Skeletal muscle cell (primary cell): ENCODE measurements at regions not wholly inside any gene's neighbourhood (a gene's known extent, or its start where the extent isn't known, plus 50 kb on each side); places are given as distances from the start of the nearest gene placed in this dataset.

Source experiments
- DNase-seq: peaks from one replicate; pipeline ENCODE4 v3.0.0-alpha.2; 2010; ENCODE audit warnings: low read depth
- H3K4me3 ChIP-seq: 2 replicates; pipeline ENCODE4 v1.5.1; 2011; ENCODE audit warnings: low read depth, mild to moderate bottlenecking, control low read depth, low read length, moderate library complexity

DNA sequence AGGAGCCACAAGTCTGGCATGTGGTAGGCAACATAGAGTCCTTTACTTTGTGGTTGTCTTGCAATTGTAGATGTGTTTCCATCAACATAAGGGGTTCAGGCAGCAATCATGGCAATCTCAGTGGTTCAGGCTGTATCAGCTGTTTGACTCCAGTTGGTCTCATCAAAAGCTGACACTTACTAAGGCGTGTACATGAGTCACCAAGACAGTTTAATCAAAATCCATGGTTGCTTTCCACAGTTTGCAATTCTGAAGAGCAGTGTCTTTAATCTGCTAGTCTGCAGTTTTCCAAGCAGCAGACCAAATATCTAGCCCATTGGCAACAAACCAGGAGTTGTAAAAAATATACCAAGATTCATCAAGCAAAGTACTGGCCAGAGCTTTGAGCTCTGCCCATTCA is 210.2 kb downstream of the MDFIC start:
- no peak overlapping the region for H3K4me3 ChIP-seq
- no peak for DNase-seq

DNA sequence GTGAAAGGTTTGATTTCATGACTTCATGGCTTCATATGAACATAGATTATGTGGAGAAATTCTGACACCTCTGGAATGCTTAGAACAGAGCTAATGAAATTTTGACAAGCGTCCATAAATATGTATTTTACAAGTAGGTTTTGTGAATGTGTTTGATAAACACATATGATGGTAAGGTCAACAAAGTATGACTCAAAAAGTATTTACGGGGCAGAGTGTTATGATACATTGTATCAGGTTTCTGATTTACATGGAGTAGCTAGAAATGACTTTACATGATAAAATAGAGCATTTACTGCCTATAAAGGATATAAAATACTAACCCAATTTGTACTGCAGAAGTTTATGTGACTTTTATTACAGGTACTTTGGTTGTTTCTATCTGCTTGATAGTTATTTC is 206.3 kb downstream of the MDFIC start:
- H3K4me3 ChIP-seq = no peak overlapping the region
- DNase-seq = no peak

DNA sequence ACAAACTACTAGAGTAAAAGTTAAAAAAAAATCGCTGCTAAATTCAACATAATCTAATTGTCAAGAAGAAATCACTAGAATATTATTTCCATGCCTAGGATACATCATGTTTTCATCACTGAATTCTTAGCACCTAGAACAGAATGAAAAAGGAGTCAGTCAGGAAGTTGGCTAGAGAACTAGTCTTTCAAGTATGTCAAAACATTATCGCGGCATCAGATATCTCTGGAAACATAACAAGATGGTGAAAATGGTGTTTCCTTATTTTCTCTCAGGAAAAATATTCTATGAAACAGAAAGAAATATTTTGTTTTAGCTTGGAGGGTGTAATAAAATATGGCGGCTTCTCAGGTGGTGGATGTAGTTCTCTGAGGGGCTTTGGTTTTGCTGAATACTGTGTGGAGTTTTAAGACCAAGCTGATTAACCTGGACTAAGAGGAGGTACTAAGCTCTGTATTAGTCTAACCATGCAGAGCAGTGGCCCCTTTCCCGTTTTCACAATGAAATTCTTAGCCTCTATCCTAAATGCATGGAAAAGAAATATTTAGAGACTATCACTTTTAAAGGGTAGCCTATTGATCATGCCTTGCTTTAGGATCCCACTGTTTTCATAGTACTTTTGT is 205.6 kb downstream of the MDFIC start:
- H3K4me3 ChIP-seq = no peak overlapping the region
- DNase-seq = no peak

DNA sequence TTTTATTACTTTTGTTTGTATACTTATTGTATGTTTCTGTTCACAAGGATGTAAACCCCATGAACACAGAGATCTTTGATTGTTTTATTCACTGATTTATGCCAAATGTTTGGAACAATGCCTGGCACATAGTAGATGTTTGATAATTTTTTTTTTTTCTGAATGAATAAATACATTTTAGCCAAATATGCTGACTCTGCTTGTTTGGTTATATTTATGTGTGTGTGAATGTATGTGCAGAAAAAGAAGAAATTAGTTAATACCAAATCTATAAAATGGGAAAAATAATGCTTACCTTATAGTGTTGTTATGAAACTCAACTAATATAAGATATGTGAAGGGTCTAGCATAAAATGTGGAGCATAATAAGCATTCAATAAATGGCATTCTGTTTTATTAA is 203.9 kb downstream of the MDFIC start:
- H3K4me3 ChIP-seq = no peak overlapping the region

DNA sequence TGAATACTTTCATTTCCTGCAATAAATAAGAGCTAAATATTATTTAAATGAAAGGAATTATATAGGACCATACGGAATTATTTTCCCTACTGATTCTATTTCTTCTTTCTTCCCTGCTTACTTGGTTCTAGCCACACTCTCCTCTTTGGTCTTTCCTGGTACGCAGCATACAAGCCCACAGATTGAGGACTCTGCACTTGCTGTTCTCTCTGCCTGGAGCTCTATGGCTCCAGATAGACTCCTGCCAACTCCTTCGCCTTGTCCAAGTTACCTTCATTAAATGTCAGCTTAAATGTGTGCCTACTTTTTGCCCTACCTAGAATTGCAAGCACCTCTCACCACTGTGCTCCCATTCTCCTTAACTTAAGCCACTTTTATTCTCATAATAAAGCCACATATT is 203.4 kb downstream of the MDFIC start:
- DNase-seq = no peak
- H3K4me3 ChIP-seq = no peak overlapping the region

More for the DNA sequence above, 203.9 kb downstream of the MDFIC start:
- DNase-seq = no peak

DNA sequence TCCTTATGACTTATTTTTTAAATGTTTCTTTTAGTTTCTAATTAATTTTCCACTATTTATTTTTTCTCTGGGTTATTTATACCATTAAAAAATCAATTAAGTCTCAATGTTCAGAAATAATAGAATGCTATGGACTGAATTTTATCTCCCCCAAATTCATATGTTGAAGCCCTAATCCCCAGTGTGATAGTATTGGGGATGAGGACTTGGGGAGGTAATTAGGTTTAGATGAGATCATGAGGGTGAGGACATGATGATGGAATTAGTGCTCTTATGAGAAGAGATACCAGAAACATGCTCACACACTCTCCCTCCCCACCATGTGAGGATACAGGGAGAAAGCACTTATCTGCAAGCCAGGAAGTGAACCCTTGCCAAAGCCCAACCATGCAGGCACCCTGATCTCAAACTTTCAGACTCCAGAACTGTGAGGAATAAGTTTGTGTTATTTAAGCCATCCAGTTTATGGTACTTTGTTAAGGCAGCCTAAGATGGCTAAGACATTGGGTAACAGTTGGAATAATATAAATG is 202.6 kb downstream of the MDFIC start:
- no peak for DNase-seq
- no peak overlapping the region for H3K4me3 ChIP-seq

DNA sequence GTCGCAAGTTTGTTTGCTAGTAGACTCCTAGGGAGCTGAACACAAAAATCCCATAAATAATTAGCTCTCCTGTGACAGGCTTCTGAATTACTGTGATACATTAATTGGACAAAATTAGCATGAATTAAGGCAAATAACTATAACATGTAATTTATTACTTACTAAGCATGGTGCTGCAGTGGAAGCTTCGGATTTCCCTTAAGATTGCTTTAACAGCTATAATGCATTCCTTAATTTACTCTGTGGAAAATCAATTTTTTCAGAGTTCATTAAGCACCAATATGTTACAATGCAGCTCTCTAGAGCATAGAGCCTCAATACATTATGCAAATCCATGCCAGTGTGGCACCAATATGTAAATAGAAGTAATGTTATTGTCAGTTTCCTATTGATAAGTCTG is 201.5 kb downstream of the MDFIC start:
- H3K4me3 ChIP-seq = no peak overlapping the region
- DNase-seq = no peak

DNA sequence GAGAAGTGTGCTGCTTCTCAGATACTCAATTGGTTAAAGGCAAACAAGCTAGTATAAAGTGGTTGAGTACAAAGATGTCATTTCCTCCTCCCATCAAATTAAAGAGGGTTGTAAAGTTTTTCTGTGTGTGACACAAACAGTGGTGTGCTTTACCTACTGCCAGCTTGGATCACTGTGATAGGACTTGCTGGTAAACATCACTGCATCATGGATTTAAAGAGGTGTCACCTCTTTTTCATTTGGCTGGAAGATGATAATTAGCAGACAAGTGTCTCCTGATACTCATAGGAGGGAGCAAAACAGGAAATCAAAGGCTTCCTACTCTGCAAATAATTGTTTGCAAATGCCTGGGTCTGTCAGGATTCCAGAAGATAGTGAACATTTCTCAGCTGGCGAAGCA is 200.5 kb downstream of the MDFIC start:
- no peak overlapping the region for H3K4me3 ChIP-seq
- DNase-seq = no peak

DNA sequence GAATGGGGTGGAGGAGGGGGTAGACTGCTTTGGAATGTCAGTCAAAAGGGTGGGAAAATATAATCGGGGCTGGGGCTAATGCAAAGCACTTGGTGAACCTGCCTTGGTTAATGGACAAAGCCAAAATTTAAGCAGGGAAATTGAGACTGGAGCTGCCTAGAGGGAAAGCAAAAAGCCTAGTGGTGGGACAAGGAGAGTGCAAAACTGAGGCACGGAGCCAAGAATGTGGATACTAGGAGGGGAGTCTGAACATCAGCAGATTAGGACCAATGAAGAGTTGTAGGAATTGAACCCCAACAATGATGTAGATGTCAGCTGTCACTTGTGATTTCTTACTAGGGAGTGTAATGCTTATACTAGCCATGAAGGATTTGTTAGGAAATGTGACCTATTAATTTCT is 195.9 kb downstream of the MDFIC start:
- DNase-seq = no peak
- H3K4me3 ChIP-seq = no peak overlapping the region

DNA sequence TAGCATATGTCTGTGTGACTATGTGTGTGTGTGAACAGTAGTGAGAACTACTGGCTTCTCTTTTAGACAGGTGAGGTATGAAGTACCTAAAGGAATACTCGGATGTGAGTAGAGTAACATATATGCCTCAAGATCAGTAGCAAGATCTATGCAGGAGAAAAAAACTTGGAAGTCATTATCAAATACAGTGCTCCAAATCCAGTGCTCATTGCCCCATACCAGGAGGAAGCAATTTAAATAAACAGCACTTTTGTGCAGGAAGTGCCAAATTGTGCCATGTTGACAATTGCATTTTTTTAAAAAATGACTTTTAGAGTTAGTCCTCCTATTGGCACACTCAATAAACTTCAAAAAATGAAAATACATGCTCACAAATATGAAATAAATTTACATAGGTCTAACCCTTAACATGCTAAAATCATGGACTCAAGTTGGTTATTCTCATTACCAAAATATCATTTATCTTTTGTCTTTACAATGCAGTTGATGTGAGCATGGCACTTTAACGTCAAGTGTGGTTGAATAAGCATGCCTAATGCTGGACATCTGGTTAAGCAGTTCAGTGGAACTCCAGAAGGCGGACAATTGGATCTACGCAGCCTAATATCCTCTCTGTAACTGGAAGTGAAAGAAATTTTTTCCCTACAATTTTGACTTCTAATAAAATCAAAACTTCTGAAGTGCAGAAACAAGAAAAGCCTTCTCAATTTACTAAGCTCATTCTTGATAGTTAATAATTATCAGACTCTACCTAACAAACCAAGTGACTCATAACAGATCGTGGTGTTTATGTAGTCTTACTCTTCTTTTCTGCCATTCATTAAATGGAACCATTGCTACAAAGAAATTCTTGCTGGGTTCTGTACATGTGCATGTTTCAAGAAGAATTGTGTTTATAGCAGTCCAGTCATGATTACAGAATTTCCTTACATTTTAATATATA is 195.2 kb downstream of the MDFIC start:
- no peak for DNase-seq
- no peak overlapping the region for H3K4me3 ChIP-seq

DNA sequence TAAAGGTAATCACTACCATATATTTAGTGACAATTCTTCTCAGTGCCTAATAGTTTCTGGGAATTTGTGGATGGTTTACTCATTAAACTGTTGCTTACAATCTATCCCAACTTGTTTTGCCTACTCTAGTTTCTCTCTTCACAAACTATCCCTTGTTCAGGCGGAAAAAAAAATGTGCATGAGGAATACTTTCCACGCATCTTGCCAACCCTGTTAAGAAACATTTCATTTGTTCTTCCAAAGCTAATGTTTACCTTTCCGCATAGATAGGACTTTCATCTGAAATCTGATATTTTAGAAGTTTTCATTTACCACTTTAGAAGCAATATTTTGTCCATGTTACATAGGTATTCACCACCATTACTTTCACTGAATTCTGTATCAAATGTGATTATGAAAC is 191.9 kb downstream of the MDFIC start:
- H3K4me3 ChIP-seq = no peak overlapping the region
- DNase-seq = no peak

DNA sequence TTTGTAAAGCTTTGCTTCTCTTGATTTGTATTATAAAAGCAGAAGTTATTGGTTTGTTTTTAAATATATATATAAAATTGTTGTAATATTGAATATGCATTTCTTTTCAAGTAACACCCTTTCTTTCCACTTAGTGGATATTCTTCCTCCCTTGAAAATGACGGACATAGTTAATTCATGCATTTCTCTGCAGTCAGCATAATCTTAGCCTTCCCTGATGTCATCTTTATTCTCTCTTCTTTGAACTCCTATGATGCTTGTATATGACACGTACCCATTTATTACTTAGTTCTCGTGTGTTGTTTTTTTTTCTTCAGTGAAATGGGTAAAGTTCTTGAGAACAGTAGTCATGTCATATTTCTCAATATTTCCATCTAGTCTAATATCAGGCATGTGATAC is 191.2 kb downstream of the MDFIC start:
- DNase-seq = no peak
- no peak overlapping the region for H3K4me3 ChIP-seq

DNA sequence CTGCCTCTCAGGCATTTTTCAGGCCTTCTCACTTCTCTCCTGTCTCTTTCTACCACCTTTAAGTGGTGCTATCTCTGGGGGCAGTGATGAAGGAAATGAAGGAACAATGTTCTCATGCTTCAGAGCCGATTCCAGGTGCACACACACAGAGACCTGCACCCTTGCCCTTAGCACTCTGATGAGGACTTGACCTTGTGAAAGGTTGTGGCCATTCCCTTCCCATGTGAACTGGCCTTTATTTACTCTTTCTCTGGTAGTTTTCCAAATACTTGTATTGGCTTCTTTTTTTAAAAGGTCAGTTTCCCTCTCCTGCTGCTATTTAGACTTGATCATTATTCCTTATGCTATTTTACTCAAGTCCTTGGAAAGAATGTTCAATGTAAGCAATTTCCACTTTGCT is 188.6 kb downstream of the MDFIC start:
- DNase-seq = no peak
- H3K4me3 ChIP-seq = no peak overlapping the region

DNA sequence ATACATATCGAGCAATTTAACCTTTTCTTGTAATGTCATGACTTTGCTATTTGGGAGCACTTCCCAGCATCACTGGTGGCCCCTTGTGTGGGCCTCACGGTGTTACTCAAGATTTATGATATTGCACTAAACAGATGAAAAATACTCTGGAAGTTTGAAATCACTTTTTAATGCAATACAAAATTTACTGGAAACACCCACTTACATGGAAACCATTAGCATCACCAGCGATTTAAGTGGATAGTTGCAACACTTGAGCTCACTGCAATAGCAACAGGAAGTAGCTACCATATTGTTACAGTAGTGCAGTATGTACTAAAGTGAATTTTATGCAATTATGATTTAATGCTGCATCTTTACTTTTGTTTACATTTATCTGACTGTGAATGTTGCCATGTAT is 184.4 kb downstream of the MDFIC start:
- H3K4me3 ChIP-seq = no peak overlapping the region
- DNase-seq = no peak

DNA sequence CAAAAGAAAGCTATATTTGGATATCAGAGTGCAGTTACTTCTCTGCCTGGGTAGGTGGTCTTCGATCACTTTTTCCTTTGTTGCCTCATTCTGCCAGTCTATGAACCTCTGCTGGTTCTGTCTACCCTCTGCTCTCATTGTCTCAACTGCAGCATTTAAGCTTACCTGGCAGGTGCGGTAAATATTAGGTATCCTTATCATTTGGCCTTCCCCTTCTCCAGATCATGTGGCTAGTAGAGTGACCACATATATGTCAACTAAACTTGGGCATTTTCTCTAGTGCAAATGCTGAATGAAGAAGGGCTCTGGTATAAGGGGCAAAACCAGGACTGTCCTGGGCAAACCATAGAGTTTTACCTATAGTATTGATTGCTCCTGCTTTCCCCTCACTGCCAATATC is 180.8 kb downstream of the MDFIC start:
- DNase-seq = no peak
- H3K4me3 ChIP-seq = no peak overlapping the region

DNA sequence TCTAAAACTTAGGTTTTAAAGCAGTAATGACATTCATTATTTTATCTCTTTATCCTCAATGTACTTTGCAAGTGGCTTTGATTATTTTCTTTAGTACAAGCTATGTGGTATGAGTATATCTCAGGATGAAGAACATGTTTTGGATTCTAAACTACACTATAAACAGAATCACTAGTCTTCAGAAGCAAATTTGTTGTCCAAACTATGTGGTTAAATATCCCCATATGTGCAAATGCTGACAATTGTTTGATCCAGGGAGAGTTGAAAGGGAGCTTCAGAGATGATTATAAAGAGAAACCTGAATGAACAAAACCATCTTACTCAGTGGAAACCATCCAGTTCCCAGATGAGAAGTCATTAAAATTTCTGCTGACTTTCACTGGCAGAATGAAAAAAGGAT is 179.3 kb downstream of the MDFIC start:
- H3K4me3 ChIP-seq = no peak overlapping the region

DNA sequence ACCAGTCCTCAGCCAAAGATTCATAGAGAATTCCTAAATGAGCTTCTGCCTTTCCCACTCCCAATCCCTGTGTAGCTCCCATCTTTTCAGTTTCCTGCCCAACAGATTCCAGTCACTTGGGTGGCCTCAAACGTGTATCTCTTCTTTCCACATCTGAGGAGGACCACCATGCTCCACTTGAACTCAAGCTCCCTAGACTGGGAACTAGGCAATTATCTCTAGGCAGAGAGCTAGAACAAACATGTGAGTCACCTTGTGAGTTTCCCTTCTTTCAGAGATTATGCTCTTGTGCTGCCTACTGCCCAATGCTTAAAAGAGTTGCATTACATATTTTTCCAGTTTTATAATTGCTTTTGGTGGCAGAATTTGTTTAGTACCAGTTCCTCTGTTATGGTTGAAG is 178.0 kb downstream of the MDFIC start:
- no peak overlapping the region for H3K4me3 ChIP-seq
- DNase-seq = peak; percentile 49

More for the DNA sequence above, 179.3 kb downstream of the MDFIC start:
- DNase-seq = no peak

DNA sequence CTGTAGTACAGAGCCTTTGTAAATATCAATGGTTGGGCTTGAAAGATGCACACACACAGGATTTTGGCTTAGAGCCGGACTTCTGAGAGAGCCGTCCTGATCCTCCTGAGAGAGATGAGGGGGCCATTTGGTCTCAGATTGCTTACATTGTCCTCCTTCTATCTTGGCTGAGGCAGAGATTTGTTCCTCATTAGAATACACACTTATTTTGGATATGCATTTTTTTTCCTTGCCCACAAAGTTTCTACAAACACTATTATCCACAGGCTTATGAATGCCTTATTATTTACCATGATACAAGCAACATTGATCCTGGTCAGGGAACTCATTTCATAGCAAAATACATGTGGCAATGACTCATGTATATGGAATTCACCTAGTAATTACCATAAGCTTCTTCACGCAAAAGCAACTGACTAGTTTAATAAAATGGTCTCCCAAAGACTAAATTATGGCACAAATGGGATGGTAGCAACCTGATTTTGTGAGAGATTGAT is 175.3 kb downstream of the MDFIC start:
- H3K4me3 ChIP-seq = no peak overlapping the region
- peak; percentile 64 for DNase-seq

DNA sequence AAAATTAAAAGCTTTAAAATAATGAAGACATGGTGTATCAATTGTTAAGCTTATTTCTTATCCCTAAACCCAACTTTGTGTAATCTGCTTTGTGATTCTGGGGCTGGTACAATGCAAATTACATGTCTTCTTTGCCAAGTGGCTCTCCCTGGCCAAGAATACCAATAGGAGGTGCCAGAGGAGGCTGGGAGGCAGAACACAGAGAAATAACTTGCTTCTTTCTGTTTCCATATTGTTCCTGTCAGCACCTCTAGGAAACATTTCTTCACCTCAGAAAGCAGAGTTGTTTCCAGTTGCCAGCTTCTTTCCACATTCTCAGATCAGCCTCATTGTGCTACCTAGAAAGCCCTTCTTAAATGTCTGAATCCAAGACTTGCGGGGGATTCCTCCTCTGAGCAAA is 174.4 kb downstream of the MDFIC start:
- no peak overlapping the region for H3K4me3 ChIP-seq
- DNase-seq = no peak

DNA sequence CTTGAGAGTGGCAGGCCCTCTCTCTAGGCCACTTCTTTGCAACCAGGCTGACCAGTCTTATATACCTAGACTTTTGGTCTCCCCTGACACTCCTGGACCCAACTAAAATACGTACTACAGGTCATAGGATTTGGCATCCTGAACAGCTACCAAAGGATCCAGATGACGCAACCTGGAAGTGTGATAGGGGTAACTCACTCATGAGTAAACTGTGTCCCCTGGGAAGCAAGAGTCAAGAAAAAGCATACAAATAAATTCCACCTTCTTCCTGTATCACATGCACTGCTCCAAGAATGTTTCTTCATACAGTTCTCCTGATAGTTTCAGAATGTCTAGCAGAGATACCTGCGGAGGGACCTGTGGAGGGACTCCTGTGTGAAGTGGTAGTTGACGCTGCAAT is 172.3 kb downstream of the MDFIC start:
- no peak overlapping the region for H3K4me3 ChIP-seq

DNA sequence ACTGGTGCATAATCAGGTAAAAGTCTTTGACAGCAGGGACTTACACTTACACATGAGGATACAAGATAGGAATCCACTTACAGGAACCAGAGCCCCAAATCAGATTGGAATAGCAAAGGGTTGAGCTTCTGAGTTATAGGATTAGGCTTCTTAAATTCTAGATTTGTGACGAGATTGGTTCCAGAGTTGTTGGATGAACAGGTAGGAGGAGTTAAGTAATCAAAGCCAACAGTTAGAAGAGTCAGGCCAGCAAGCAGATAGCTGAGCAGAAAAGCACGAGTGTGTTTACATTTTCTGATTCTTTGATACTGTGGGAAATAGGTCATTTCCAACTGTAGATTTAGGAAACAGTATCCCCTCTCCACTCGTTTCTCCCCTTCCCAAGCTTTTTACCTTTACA is 167.0 kb downstream of the MDFIC start:
- H3K4me3 ChIP-seq = no peak overlapping the region
- DNase-seq = no peak

More for the DNA sequence above, 172.3 kb downstream of the MDFIC start:
- peak; percentile 92 for DNase-seq
